ENCODE measurements at regions not wholly inside any gene's neighbourhood (a gene's known extent, or its start where the extent isn't known, plus 50 kb on each side); places are given as distances from the start of the nearest gene placed in this dataset.

- no peak for DNase-seq
Measured at GRCh38 chr12:13745111-13745860, 236.1 kb downstream of the GRIN2B start.

- DNase-seq: no peak
Measured at GRCh38 chr12:13744561-13744960, 236.8 kb downstream of the GRIN2B start.

DNA sequence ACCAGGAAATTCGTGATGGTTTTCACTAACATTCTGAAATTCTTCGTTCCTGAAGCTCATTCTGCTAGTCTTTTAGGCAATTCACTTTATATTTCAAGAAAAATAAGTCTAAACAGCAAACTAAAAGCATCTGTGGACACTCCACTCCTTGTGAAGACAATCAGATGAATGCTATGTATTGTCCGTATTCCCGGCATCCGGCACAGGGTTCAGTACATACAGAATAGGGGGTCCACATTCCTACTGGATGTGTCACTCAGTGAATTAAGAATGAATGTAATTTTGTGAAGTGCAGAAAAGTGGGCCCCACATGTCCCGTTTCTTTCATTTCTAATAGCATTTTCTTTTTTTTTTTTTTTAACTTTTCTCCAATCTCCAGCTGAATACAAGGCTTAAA is 241.3 kb downstream of the GRIN2B start:
- no peak for DNase-seq

GRCh38 chr12:13735734-13736133 is 245.7 kb downstream of the GRIN2B start:
- DNase-seq: no peak

- no peak for DNase-seq
Measured at GRCh38 chr12:13734584-13735152, 246.7 kb downstream of the GRIN2B start.

GRCh38 chr12:13727707-13728195 is 253.7 kb downstream of the GRIN2B start:
- no peak for DNase-seq

DNA sequence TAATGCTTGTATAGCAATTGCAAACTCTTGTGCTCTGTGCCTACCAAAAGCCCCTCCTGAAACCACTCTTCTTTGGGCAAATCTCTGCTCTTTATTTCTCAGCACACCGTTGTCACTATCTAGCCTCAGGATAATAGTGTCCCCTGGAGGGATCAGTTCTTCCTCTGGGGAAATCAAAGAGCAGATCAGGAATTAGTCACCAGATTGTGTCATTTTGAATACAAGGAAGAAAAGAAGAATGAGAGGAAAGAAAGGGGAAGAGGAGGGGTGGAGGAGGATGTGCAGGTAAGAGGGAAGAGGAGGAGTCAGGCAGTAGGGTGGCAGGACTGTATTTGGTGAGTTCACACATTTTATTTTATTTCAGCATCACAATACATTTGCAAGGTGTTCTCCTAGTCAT is 256.4 kb downstream of the GRIN2B start:
- DNase-seq: no peak

- no peak for DNase-seq
Measured at GRCh38 chr12:13724136-13724535, 257.3 kb downstream of the GRIN2B start.

- DNase-seq: no peak
Measured at GRCh38 chr12:13719986-13720385, 261.4 kb downstream of the GRIN2B start.

- DNase-seq: no peak
Measured at GRCh38 chr12:13718271-13718670, 263.1 kb downstream of the GRIN2B start.

DNA sequence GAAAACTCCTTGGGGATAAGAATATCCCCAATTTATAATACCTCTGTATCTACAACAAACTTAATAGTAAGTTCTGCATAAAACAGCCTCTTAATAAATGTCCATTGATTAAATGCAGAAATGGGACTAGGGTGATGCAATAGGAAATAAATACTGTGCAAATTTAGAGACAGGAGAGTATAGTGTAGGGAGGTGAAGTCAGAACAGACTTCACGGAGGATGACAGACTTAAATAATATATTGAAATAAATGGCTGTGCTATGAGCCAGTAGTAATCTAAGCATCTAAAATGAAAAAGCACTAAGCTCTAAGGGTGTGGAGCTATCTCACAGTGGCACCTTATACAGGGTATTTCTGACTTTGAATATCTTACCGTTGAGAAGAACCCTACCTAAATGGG is 265.3 kb downstream of the GRIN2B start:
- DNase-seq: no peak

DNA sequence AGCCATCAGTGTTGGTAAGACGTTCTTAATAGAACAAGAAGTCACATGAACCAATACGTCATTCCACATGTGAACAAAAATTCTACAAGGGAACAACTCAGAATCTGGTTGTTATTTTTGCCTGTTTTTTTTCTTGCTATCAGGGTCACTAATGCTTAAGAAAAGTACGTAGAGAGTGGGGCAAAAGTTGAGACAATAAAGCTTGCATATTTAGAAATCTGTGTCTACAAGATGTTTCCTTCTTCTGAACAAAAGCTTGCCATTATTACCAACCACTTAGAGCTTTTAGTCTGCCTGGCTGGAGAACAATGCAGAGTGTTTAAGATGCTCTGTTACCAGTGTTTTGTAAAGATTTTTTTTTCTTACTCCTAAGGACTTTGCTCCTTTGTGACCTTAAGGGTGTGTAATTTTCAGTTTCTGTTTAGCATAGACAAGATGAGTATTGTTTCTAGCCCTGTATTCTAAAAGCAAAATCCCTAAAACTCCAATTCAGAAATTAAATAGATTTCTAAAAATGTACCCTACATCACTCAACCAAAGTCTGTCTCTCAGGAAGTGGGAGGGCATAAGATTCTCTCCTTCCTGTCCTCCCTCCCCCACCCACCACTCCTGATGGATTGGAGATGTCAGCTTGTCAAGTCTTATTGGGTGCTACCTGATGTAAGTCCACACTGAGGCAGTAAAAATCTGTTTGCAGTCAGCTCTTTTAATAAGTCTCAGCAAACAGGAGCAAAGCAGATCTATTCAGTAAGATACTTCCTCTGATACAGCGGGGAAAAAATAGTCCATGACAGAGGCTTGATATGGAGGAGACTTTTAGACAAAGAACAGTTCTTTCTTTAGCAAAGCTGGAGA is 267.6 kb downstream of the GRIN2B start:
- DNase-seq: no peak

DNA sequence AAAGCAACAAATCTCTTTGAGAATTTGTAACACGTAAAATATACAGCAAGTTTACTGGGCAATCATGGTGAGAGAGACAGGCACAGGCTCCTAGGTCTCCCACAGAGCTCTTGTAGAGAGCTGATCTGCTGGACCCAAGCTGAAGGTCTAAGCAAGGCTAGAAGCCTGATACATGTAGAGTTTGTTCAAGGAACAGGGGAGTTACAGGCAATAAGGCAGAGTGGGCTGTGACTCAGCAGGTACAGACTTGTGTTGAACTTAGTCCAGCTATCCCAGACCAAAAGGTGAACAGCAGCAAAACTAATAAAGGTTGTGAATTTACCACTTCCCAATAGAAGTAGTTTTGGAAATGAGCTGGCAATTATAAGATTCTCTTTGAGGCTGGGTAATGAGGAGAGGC is 273.6 kb downstream of the GRIN2B start:
- no peak for DNase-seq

DNA sequence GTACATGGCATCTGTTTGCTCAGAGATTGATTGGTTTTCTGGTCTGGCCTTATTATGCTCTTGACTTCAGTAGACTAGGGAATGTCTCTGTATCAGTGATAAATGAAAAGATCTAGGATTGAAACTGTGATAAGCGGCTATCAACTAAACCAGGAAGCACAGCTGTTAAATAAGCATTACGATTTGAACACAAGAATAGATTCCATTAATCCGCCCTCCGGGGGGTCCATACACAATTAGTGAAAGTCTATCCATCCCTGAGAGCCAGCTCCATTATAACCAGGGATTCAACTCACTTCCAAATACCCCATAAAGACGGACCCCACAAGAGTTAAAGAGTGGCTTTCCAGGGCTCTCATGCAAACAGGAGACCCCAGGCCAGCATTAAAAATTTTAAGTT is 279.0 kb downstream of the GRIN2B start:
- DNase-seq: no peak

- DNase-seq: no peak
Measured at GRCh38 chr12:13701502-13701901, 279.9 kb downstream of the GRIN2B start.

GRCh38 chr12:13697973-13698372 is 283.4 kb downstream of the GRIN2B start:
- no peak for DNase-seq

GRCh38 chr12:13695781-13696180 is 285.6 kb downstream of the GRIN2B start:
- no peak for DNase-seq

GRCh38 chr12:13692332-13692731 is 289.1 kb downstream of the GRIN2B start:
- DNase-seq: no peak

GRCh38 chr12:13691598-13691997 is 289.8 kb downstream of the GRIN2B start:
- DNase-seq: no peak

DNA sequence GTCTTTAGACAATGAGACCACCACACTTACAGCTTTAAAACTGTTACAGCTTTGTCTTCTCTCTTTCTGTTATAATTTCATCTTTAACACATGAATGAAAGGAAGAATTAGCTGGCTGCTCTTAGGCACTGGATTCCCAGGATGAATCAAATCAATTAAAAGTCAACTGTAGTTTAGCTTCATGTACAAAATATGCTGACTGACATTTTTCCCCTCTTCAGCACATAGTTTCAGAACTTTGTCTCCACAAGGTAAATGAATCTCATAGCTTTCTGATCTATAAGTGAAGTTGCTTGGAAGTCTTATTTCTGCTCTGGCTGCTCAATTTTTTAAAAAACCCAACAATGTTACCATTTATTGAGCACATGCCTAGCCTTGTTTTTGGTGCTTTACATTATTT is 293.8 kb downstream of the GRIN2B start:
- no peak for DNase-seq

GRCh38 chr12:13686260-13686659 is 295.1 kb downstream of the GRIN2B start:
- no peak for DNase-seq

- no peak for DNase-seq
Measured at GRCh38 chr12:13680916-13681315, 300.5 kb downstream of the GRIN2B start.

DNA sequence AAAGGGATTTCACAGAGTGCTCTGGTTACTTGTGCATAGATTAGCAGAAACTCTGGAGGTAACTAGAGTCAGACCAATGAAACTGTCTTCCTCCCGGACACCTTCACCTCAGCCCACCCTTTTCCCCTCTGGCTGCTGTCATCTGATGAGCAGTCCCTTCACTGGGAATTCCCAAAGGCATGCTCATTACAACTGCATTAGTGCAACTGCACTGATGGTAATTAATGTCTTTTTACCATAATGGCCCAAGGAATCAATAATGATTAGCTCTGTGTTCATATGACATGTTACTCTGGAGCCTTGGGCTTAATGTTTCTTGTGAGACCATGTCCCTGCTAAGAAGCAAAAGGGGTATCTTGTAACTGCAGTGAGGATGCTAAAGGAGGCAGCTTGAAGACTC is 304.5 kb downstream of the GRIN2B start:
- DNase-seq: no peak
